Caco-2 (cell line): ENCODE measurements at regions not wholly inside any gene's neighbourhood (a gene's known extent, or its start where the extent isn't known, plus 50 kb on each side); places are given as distances from the start of the nearest gene placed in this dataset.

Experiments used
- BruUV-seq: library from RNA; stranded (reverse); fragments of 400-500 nt; replicated peaks from 2 replicates; lab custom pipeline; 2021; lab: Mats Ljungman, UMichigan
- CTCF ChIA-PET: fragments of 300-600 bp; sonication (Branson Sonifier 250); formaldehyde crosslinking; loops from one replicate; lab custom pipeline; 2022; ENCODE audit warnings: antibody characterized with exemption; lab: Charles Lee
- POLR2A ChIA-PET: fragments of 300-600 bp; sonication (Branson Sonifier 250); formaldehyde crosslinking; loops from one replicate; lab custom pipeline; 2022; ENCODE audit warnings: antibody characterized with exemption; lab: Charles Lee
- DNase-seq, 2 experiments: peaks; one replicate each; pipeline versions ENCODE4 v3.0.0 to v3.0.0-alpha.2; 2020 to 2022
- H3K27me3 ChIP-seq: replicated peaks from 2 replicates; pipeline ENCODE4 v1.6.0; 2011; ENCODE audit warnings: low read length; ENCODE audit not compliant: control insufficient read depth, insufficient read depth
- H3K36me3 ChIP-seq: 2 replicates; pipeline ENCODE4 v1.5.1; 2011; ENCODE audit warnings: low read length; ENCODE audit not compliant: control insufficient read depth, insufficient read depth
- H3K4me1 ChIP-seq: fragments of 250-450 bp; sonication (Bioruptor Pico); 2 replicates; pipeline ENCODE4 v1.5.1; 2020; ENCODE audit warnings: mild to moderate bottlenecking
- H3K4me3 ChIP-seq: 2 replicates; pipeline ENCODE4 v1.5.1; 2011; ENCODE audit warnings: low read depth, mild to moderate bottlenecking, control low read depth, low read length
- H3K9me3 ChIP-seq: fragments of 250-450 bp; sonication (Bioruptor Pico); 2 replicates; pipeline ENCODE4 v1.5.1; 2020; ENCODE audit warnings: mild to moderate bottlenecking, moderate library complexity
- H3K27ac Mint-ChIP-seq: one replicate; pipeline ENCODE4 v1.8.0; 2022; ENCODE audit warnings: mixed read lengths; ENCODE audit not compliant: unreplicated experiment
- H3K27me3 Mint-ChIP-seq: one replicate; pipeline ENCODE4 v1.8.0; 2022; ENCODE audit warnings: mixed read lengths; ENCODE audit not compliant: insufficient read depth, unreplicated experiment
- H3K36me3 Mint-ChIP-seq: one replicate; pipeline ENCODE4 v1.8.0; 2022; ENCODE audit warnings: mild to moderate bottlenecking, mixed read lengths; ENCODE audit not compliant: insufficient read depth, unreplicated experiment
- H3K4me1 Mint-ChIP-seq: one replicate; pipeline ENCODE4 v1.8.0; 2022; ENCODE audit warnings: low read depth, mixed read lengths; ENCODE audit not compliant: unreplicated experiment
- H3K4me3 Mint-ChIP-seq: one replicate; pipeline ENCODE4 v1.8.0; 2022; ENCODE audit warnings: mild to moderate bottlenecking, moderate library complexity, mixed read lengths; ENCODE audit not compliant: unreplicated experiment
- H3K9me3 Mint-ChIP-seq: one replicate; pipeline ENCODE4 v1.8.0; 2022; ENCODE audit warnings: mixed read lengths; ENCODE audit not compliant: unreplicated experiment
- intact Hi-C: fragments of 100-400 bp; cut with micrococcal nuclease; formaldehyde crosslinking; loops from one replicate; pipeline ENCODE4 v1.10.0; 2022; ENCODE audit not compliant: unreplicated experiment
- TF ChIP-seq, protein P1 (sequence below), 2 experiments: fragments of 200-600 bp in 1 of 2; IDR thresholded peaks; 1 replicate in 1 of 2; 2 replicates in 1 of 2; pipeline versions ENCODE4 v1.5.1 to v1.8.0; 2011 to 2022; ENCODE audit warnings: antibody characterized with exemption in 1 of 2, control low read depth in 1 of 2, inconsistent platforms in 1 of 2, low read depth in 1 of 2, low read length in 1 of 2, mild to moderate bottlenecking in 1 of 2, moderate library complexity in 1 of 2; ENCODE audit not compliant: insufficient read depth in 1 of 2, severe bottlenecking in 1 of 2, unreplicated experiment in 1 of 2

DNA sequence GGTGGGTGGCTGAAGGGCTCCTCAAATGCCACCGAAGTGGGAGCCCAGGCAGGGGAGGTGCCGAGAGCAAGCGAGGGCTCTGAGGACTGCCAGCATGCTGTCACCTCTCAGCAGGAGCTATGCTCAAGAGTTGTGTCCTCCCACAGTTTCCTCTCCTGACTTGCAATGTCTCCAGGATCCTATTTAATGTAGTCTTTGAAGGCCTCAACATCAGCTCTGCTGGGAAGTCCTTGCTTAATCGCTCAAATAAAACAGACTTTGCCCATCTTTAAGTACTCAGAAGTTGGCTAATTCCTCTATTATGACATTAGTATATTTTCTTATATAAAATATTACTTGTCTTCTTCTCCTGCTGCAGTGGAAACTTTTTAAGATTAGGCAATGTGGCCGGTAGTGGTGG lies 154.2 kb upstream of the NRIP1 start:
- no peak overlapping the region for H3K27ac Mint-ChIP-seq
- Histone ChIP-seq H3K27me3 (no peaks in the 10 kb centered on the region), H3K4me1 (no peaks in the 10 kb centered on the region), H3K4me3 (no peak overlapping the region), H3K36me3 (no peaks in the 10 kb centered on the region), H3K9me3 (no peaks in the 10 kb centered on the region)
- ChIA-PET POLR2A (no interaction called here), CTCF (no interaction called here)
- peaks cover 7% of the 10 kb centered on the region for H3K9me3 Mint-ChIP-seq
- TF ChIP-seq, protein P1, sequence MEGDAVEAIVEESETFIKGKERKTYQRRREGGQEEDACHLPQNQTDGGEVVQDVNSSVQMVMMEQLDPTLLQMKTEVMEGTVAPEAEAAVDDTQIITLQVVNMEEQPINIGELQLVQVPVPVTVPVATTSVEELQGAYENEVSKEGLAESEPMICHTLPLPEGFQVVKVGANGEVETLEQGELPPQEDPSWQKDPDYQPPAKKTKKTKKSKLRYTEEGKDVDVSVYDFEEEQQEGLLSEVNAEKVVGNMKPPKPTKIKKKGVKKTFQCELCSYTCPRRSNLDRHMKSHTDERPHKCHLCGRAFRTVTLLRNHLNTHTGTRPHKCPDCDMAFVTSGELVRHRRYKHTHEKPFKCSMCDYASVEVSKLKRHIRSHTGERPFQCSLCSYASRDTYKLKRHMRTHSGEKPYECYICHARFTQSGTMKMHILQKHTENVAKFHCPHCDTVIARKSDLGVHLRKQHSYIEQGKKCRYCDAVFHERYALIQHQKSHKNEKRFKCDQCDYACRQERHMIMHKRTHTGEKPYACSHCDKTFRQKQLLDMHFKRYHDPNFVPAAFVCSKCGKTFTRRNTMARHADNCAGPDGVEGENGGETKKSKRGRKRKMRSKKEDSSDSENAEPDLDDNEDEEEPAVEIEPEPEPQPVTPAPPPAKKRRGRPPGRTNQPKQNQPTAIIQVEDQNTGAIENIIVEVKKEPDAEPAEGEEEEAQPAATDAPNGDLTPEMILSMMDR (IDR thresholded peaks at IDR 0.05; ENCODE audit: insufficient read depth in 1 of 2, low read depth in 1 of 2, low read length in 1 of 2, severe bottlenecking in 1 of 2, unreplicated experiment in 1 of 2) = no peak
- DNase-seq = no peak
- H3K36me3 Mint-ChIP-seq = no peaks in the 10 kb centered on the region
- H3K4me1 Mint-ChIP-seq = no peaks in the 10 kb centered on the region
- intact Hi-C loops = no loop called here
- H3K27me3 Mint-ChIP-seq = no peaks in the 10 kb centered on the region
- BruUV-seq = no TSS peak
- no peak overlapping the region for H3K4me3 Mint-ChIP-seq

DNA sequence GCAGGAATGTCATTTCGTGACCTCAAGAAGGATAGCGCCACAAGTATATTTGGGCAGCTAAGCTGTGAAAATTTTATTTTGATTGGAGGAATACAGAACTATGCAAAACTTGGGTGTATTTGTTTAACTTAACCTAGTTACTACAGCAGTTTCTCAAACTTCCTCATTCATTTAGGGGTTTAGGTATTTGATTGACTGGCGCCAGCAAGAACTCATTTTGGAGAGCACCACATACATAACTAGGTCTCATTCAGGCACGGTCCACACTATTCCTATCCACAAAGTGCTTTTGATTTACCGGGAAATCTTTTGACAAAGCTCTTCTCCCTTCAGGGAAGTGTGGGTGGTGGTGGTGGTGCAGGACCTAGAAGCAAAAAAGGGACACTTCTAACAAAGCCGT lies 155.1 kb upstream of the NRIP1 start:
- no peaks in the 10 kb centered on the region for H3K36me3 Mint-ChIP-seq
- intact Hi-C loops = no loop called here
- CTCF ChIA-PET = interaction anchor here (0.6 kb wide), 1 partner anchor 28 kb away, joined by 3 read pairs; no protein-coding TSS in a partner anchor

DNA sequence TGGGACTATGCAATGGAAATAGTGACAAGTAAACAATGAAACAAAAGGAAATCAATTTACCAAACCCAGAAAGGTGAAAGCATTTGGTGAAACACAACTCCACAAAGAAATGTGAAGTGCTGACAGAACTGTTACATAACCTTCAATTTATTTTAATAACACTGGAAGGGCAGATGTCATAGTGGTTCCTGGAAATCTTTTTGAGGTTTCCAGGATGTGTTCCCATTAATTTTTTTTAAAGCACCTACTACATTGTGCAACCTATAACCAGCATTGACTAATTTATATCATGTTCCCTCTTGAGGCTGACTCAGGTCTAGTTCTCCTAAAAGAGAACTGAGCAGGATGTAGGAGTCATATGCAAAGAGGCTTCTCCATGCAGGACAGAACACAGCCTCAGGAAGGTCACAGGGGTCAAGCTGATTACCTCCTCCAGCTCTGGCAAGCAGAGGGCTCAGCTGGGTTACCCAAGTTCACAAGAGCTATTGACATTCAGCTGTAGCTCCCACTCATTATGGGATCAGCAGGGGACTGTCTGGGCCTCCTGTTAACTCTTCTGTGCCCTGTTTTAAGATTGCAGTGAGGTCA lies 157.1 kb upstream of the NRIP1 start:
- CTCF ChIA-PET = no interaction called here
- POLR2A ChIA-PET = no interaction called here
- intact Hi-C loops = no loop called here

More for the DNA sequence above, 155.1 kb upstream of the NRIP1 start:
- no peak for DNase-seq
- TF ChIP-seq, protein P1 (IDR thresholded peaks at IDR 0.05; ENCODE audit: insufficient read depth in 1 of 2, low read depth in 1 of 2, low read length in 1 of 2, severe bottlenecking in 1 of 2, unreplicated experiment in 1 of 2) = no peak
- H3K9me3 ChIP-seq = no peaks in the 10 kb centered on the region
- no peaks in the 10 kb centered on the region for H3K27me3 ChIP-seq
- Mint-ChIP-seq H3K4me3 (no peak overlapping the region), H3K4me1 (no peaks in the 10 kb centered on the region), H3K27ac (no peak overlapping the region), H3K27me3 (no peaks in the 10 kb centered on the region), H3K9me3 (peaks cover 10% of the 10 kb centered on the region)
- no peaks in the 10 kb centered on the region for H3K4me1 ChIP-seq
- H3K36me3 ChIP-seq = no peaks in the 10 kb centered on the region
- no peak overlapping the region for H3K4me3 ChIP-seq
- no TSS peak for BruUV-seq
- POLR2A ChIA-PET = no interaction called here

More for the DNA sequence above, 157.1 kb upstream of the NRIP1 start:
- TF ChIP-seq, protein P1 (IDR thresholded peaks at IDR 0.05; ENCODE audit: insufficient read depth in 1 of 2, low read depth in 1 of 2, low read length in 1 of 2, severe bottlenecking in 1 of 2, unreplicated experiment in 1 of 2) = no peak
- H3K27ac Mint-ChIP-seq = no peak overlapping the region
- H3K27me3 Mint-ChIP-seq = no peaks in the 10 kb centered on the region
- BruUV-seq = no TSS peak
- DNase-seq = peak in 1 of 2 experiments; percentile 5
- no peaks in the 10 kb centered on the region for H3K4me1 ChIP-seq
- no peak overlapping the region for H3K4me3 Mint-ChIP-seq
- no peaks in the 10 kb centered on the region for H3K36me3 Mint-ChIP-seq
- H3K27me3 ChIP-seq = no peaks in the 10 kb centered on the region
- no peaks in the 10 kb centered on the region for H3K36me3 ChIP-seq
- H3K4me3 ChIP-seq = no peak overlapping the region
- no peaks in the 10 kb centered on the region for H3K9me3 ChIP-seq
- peaks cover 10% of the 10 kb centered on the region for H3K9me3 Mint-ChIP-seq
- H3K4me1 Mint-ChIP-seq = no peaks in the 10 kb centered on the region
